T47D (cell line): ENCODE measurements at regions not wholly inside any gene's neighbourhood (a gene's known extent, or its start where the extent isn't known, plus 50 kb on each side); places are given as distances from the start of the nearest gene placed in this dataset.
"Not testable (repeated sequence)": the region's sequence is repeated elsewhere in the genome, so short reads cannot be mapped to it uniquely, and the experiment has no call there.

Source experiments
- DNase-seq, 2 experiments: peaks; one replicate each; pipeline versions ENCODE4 v3.0.0 to v3.0.0-alpha.2; 2011 to 2012; ENCODE audit warnings: low read depth in 1 of 2, low spot score in 1 of 2
- JUND ChIP-seq: IDR thresholded peaks from 2 replicates; pipeline ENCODE4 v1.6.1; 2012; ENCODE audit warnings: low read depth
- in situ Hi-C: cut with HindIII; loops from 2 replicates; pipeline ENCODE4 v1.10.0; 2016; ENCODE audit warnings: low sequenced_read_pairs, low pct_unique_long_range_greater_than_20kb

- in situ Hi-C loops: no loop called here
Measured at GRCh38 chr3:40886660-40887425, 312.5 kb upstream of the CTNNB1 start.

GRCh38 chr3:40891186-40891585, 308.1 kb upstream of the CTNNB1 start:
- in situ Hi-C loops: no loop called here
- no peak for DNase-seq
- TF ChIP-seq JUND: no peak

More at GRCh38 chr3:40886660-40887425, 312.5 kb upstream of the CTNNB1 start:
- no peak for TF ChIP-seq JUND
- DNase-seq: no peak

DNA sequence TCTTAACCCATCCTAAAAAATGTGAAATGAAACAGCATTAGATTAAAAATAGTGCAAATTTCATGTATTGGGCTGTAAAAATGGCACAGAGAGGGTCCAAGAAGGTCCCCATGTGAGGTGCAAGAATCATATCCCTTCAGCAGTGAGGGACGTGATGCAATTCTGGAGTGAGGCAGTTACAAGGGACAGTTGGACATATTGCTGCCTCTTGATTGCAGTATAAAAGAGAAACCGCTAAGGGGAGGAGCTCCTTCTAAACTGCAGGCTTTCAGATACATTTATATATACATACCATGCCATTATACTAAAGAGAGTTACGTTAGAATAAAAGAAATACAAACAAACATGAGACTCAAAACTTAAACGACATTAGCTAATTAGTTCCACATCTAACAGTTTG, 304.2 kb upstream of the CTNNB1 start:
- no peak for DNase-seq
- no peak for TF ChIP-seq JUND
- in situ Hi-C loops: no loop called here

GRCh38 chr3:40899286-40899712, 300.0 kb upstream of the CTNNB1 start:
- no peak for TF ChIP-seq JUND
- in situ Hi-C loops: no loop called here
- no peak for DNase-seq

DNA sequence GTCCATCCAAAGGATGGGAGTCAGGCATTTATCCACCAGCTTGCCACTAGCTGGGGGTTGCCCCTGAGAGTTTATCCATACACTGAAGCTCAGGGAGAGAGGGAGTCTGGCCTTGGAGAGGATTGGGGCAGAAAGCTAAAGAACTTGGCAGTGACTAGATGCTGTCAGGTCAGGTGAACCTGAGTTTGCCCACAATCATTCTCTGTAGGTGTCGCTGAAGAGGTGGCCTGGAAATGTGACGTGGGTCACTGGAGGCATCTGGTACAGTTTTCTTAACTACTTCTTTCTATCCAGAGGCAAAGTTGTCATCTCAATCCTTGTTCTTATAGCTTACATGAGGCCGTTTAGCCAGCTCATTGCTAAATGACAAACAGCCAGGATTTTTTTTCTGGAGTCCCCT, 298.0 kb upstream of the CTNNB1 start:
- TF ChIP-seq JUND: no peak
- in situ Hi-C loops: no loop called here
- DNase-seq: no peak

- TF ChIP-seq JUND: no peak
- DNase-seq: no peak
- in situ Hi-C loops: no loop called here
Measured at GRCh38 chr3:40901796-40902195, 297.5 kb upstream of the CTNNB1 start.

GRCh38 chr3:40907907-40908465, 291.3 kb upstream of the CTNNB1 start:
- in situ Hi-C loops, DNase-seq: not testable (repeated sequence)

DNA sequence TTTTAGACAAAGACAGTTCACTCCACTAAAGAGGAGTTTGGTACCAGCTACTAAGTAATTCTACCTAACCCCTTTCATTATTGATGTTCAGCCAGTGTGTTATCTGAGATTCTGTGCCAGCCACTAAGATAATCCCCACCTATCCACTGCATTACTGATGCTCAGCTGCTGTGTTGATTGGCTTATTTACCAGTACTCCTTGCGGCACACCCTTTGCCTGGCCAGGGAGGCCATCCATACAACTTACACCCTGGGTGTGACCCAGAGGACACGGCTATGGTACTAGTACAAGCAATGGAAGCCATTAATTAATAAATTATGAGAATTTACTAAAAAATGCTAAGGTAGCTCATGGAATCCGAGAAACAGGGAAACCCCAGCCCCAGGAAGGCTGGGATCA, 290.7 kb upstream of the CTNNB1 start:
- TF ChIP-seq JUND: no peak
- DNase-seq: no peak
- in situ Hi-C loops: no loop called here

- in situ Hi-C loops: no loop called here
- DNase-seq: no peak
- TF ChIP-seq JUND: no peak
Measured at GRCh38 chr3:40911264-40911663, 288.0 kb upstream of the CTNNB1 start.

- TF ChIP-seq JUND: no peak
- in situ Hi-C loops: no loop called here
- no peak for DNase-seq
Measured at GRCh38 chr3:40911928-40912327, 287.4 kb upstream of the CTNNB1 start.

DNA sequence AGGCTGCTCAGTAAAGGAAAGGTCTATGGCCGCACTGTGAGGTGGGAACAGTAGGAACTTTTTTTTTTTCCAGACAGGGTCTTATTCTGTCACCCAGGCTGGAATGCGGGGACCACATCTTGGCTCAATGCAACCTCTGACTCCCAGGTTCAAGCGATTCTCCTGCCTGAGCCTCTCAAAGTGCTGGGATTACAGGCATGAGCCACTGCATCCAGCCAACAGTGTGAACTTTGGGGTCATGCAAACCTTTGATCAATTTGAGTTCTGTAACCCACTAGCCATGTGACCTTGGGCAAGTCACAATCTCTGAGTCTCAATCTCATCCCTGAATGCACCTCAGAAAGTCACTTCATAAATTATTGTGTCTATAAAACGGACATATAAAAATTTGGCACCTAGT, 286.8 kb upstream of the CTNNB1 start:
- no peak for DNase-seq
- in situ Hi-C loops: no loop called here
- TF ChIP-seq JUND: no peak

DNA sequence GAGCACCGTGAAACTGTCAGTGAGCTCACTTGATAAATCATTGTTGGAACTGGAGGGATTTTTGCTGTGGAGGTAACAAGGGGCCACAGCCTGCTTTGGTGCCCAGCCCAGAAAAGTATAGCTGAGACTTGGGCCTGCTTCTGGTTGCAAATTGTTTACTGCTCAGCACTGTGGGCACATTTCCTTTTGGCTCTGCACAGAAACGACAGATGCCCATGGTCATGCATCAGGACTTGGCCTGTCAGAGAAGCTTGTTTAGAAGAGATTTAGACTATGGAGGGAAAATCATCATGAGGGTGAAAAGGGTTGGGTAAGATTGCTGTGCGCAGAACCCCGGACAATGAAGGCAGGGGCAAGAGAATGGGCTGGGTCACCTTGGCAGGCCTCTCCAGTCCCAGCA, 286.1 kb upstream of the CTNNB1 start:
- no peak for TF ChIP-seq JUND
- in situ Hi-C loops: no loop called here
- no peak for DNase-seq

DNA sequence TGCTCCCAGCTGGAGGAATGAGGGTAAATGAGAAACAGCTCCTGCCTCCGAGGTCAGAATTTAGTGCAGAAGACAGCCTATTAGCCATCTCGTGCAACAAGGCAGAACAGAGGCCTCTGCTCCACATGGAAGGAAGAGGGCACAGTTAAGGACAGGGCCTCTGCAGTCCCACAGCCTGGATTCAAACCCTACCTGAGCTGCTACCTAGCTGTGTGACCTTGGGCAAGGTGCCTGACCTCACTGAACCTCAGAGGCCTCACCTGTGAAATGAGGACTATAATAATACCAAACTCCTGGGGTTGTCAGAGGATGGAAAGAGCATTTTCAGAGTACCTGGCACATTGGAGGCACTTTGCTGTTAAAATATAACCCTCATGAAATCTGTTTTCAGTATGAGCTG, 285.7 kb upstream of the CTNNB1 start:
- in situ Hi-C loops: no loop called here
- no peak for TF ChIP-seq JUND
- DNase-seq: no peak

- DNase-seq: no peak
- in situ Hi-C loops: no loop called here
- no peak for TF ChIP-seq JUND
Measured at GRCh38 chr3:40914475-40914874, 284.8 kb upstream of the CTNNB1 start.
